ENCODE measurements at regions not wholly inside any gene's neighbourhood (a gene's known extent, or its start where the extent isn't known, plus 50 kb on each side); places are given as distances from the start of the nearest gene placed in this dataset.

GRCh38 chr1:96991261-96991660, 269.7 kb downstream of the PTBP2 start:
- FAIRE-seq = no peak
- DNase-seq (ENCODE audit: insufficient read length, low spot score) = no peak

- no peak for DNase-seq (ENCODE audit: insufficient read length, low spot score)
- no peak for FAIRE-seq
Observed at GRCh38 chr1:96992871-96993270, 271.3 kb downstream of the PTBP2 start.

GRCh38 chr1:96995351-96995750, 273.8 kb downstream of the PTBP2 start:
- DNase-seq (ENCODE audit: insufficient read length, low spot score) = no peak
- FAIRE-seq = no peak

- no peak for FAIRE-seq
- no peak for DNase-seq (ENCODE audit: insufficient read length, low spot score)
Observed at GRCh38 chr1:96996001-96996400, 274.4 kb downstream of the PTBP2 start.

- DNase-seq (ENCODE audit: insufficient read length, low spot score) (no peak), FAIRE-seq (no peak)
Observed at GRCh38 chr1:96997717-96998116, 276.1 kb downstream of the PTBP2 start.

DNA sequence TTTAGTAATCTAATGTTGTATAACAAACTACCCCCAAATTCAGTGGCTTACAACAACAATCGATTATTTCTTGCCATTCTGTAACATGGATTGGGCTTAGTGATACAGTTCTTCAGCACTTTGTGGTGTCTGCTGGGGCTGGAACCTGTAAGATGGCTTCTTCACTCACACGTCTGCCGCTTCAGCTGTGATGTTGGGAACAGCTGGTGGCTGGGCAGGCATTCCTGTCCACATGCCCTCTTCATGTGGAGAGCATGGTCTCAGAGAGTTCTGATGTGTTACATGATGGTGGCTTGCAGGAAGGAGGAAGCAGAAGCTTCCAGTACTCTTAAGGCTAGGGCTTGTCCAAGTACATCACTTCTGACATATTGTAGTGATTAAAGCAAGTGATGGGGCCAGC, 276.9 kb downstream of the PTBP2 start:
- FAIRE-seq = no peak

GRCh38 chr1:96999191-96999590, 277.6 kb downstream of the PTBP2 start:
- DNase-seq (ENCODE audit: insufficient read length, low spot score) (no peak), FAIRE-seq (no peak)

More for the DNA sequence above, 276.9 kb downstream of the PTBP2 start:
- DNase-seq (ENCODE audit: insufficient read length, low spot score) = no peak

- no peak for FAIRE-seq
- DNase-seq (ENCODE audit: insufficient read length, low spot score) = no peak
Observed at GRCh38 chr1:97004054-97004453, 282.5 kb downstream of the PTBP2 start.

GRCh38 chr1:97004743-97005142, 283.2 kb downstream of the PTBP2 start:
- FAIRE-seq (no peak), DNase-seq (ENCODE audit: insufficient read length, low spot score) (no peak)

DNA sequence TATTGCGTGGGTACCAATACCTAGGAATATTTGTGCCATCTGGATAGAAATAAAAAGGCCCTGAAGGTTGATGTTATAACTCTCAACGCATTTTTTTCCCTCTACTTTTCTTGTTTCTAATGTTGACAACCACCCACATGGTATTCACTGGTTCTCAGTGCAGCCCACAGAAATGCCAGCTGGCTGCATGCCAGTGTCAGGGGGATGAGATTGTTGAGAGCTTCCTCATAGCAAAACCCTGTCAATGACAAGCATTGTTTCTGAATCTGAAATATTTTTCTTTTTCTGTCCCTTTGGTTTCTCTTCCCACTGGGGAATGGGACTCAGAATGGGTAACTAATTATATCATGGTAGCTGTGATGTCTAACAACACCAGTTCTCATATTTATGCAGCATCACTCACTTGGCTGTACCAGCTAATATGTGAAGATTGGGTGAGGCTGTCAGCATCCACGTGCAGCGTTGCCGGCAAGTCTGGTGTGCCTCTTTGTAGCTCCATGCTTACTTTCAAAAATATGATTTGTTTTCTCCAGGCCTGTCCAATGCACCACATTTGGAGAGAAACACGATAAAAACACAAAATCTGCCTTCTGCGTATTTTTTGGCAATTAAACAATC, 284.6 kb downstream of the PTBP2 start:
- DNase-seq (ENCODE audit: insufficient read length, low spot score) (peak; percentile 4), FAIRE-seq (no peak)

DNA sequence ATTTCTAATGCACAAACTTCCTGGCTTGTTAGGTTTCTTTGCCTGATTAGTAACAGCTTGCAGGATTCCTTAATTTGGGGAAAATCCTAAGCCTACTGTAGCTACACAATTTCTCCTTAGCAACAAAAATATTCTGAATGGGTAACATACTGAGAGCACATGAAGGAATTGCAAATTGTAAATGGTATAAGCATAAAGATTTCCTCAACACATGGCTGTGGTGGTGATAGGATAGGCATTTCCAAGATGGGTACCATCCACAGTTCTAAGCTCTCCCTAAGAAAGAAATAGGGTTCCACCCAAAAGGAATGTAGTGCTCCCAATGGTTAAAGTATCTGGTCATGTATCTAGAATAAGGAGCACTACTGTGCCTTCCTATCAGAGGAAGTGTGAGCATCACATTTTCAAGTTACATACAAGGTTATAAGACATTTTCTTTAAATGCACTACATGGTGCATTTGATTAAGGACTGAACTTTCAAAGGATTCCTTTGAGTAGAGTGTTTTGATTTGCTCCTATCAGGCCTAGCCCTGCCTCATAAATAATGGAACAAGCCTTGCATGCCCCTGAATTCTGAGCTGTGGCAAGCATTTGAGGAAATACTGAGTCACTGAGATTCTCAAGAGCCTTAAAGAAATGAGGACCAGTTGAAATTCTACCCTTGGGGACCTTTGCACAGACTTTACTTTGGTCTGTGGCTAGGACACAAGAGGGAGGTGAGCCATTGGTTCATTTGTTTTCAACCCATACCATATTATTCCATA, 286.4 kb downstream of the PTBP2 start:
- no peak for DNase-seq (ENCODE audit: insufficient read length, low spot score)
- no peak for FAIRE-seq

DNA sequence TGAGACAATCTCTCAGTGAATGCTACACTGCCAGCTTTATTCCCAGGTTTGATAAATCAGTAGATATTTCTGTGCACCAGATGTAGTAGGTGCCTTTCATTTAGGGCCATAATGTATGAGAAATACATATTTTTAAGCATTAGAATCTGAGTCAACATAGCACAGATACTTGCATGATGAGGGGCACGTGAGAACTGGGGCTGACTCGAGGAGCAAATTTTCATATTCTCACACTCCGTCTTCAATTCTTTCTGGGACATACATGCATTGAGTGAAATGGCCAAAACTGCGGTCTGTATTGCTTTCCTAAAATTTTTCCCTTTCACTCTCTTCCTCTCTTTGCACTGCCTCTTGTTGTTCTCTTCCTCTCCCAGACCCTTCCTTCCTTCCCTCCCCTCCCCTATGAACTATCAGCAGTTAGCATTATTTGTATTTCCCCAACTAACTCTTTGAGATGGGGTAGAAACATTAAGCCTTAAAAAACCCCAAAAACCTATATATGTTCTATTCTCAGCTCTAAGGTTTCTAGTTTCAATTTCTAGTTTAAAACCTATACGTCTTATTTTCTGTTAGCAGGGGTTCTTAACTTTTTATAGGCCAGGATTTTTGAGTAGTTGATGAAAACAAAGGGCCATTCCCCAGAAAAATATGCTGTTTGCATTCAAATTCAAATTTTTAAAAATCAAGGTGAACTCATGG, 289.1 kb downstream of the PTBP2 start:
- DNase-seq (ENCODE audit: insufficient read length, low spot score) = no peak
- no peak for FAIRE-seq

GRCh38 chr1:97013136-97013535, 291.6 kb downstream of the PTBP2 start:
- FAIRE-seq = no peak
- DNase-seq (ENCODE audit: insufficient read length, low spot score) = no peak

GRCh38 chr1:97013941-97014340, 292.4 kb downstream of the PTBP2 start:
- DNase-seq (ENCODE audit: insufficient read length, low spot score) = no peak
- no peak for FAIRE-seq

GRCh38 chr1:97014426-97014825, 292.8 kb downstream of the PTBP2 start:
- FAIRE-seq = no peak

DNA sequence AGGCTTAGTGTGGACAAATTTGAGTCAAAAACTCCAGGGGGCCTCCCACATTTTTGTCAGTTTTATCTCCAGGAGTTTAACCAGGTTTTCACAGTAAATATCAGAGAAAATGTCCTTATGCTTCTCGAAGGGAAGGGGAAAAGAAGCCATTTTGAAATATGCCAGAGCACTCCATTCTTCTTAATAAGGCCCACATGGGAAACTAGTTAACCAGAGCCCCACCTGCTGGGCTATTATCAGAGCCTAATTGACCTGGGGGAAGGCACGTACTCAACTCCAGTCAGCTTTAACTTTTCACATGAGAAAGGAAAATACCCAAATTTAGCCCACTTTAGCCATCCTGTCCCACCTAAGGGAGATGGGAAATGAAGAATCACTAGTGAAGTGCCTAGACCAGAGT, 296.3 kb downstream of the PTBP2 start:
- DNase-seq (ENCODE audit: insufficient read length, low spot score) (no peak), FAIRE-seq (no peak)

More at GRCh38 chr1:97014426-97014825, 292.8 kb downstream of the PTBP2 start:
- DNase-seq (ENCODE audit: insufficient read length, low spot score) = no peak

Data from HTR-8/SVneo (cell line).